GM18519 (cell line): ENCODE measurements at regions not wholly inside any gene's neighbourhood (a gene's known extent, or its start where the extent isn't known, plus 50 kb on each side); places are given as distances from the start of the nearest gene placed in this dataset.
"Not testable (repeated sequence)": the region's sequence is repeated elsewhere in the genome, so short reads cannot be mapped to it uniquely, and the experiment has no call there.

Experiments
- ATAC-seq: cut with Tn5 transposase; IDR thresholded peaks from one replicate; pipeline ENCODE4 v1.9.1; 2021; ENCODE audit warnings: mild to moderate bottlenecking, moderate library complexity; ENCODE audit not compliant: unreplicated experiment, low FRiP score

- ATAC-seq = no peak
These were observed 64.7 kb upstream of the CCDC39 start for GRCh38 chr3:180743813-180744590.

GRCh38 chr3:180747805-180748361 is 68.6 kb upstream of the CCDC39 start:
- ATAC-seq = no peak

GRCh38 chr3:180749322-180749721 is 70.0 kb upstream of the CCDC39 start:
- no peak for ATAC-seq

- no peak for ATAC-seq
These were observed 70.5 kb upstream of the CCDC39 start for GRCh38 chr3:180749796-180750195.

- ATAC-seq = no peak
These were observed 76.3 kb upstream of the CCDC39 start for GRCh38 chr3:180755556-180755955.

GRCh38 chr3:180762866-180763265 is 83.6 kb upstream of the CCDC39 start:
- ATAC-seq = no peak

- no peak for ATAC-seq
These were observed 85.2 kb upstream of the CCDC39 start for GRCh38 chr3:180764481-180764880.

- ATAC-seq = no peak
These were observed 91.3 kb upstream of the CCDC39 start for GRCh38 chr3:180770639-180771038.

GRCh38 chr3:180776433-180776832 is 97.1 kb upstream of the CCDC39 start:
- ATAC-seq = no peak

GRCh38 chr3:180782195-180782984 is 103.1 kb upstream of the CCDC39 start:
- no peak for ATAC-seq

GRCh38 chr3:180786227-180786626 is 106.9 kb upstream of the CCDC39 start:
- ATAC-seq = not testable (repeated sequence)

- no peak for ATAC-seq
These were observed 110.5 kb upstream of the CCDC39 start for GRCh38 chr3:180789774-180790173.

- no peak for ATAC-seq
These were observed 114.3 kb upstream of the FXR1 start for GRCh38 chr3:180798197-180798596.

GRCh38 chr3:180802837-180803236 is 109.6 kb upstream of the FXR1 start:
- ATAC-seq = no peak

GRCh38 chr3:180804916-180805315 is 107.6 kb upstream of the FXR1 start:
- no peak for ATAC-seq

- no peak for ATAC-seq
These were observed 103.5 kb upstream of the FXR1 start for GRCh38 chr3:180808823-180809575.

GRCh38 chr3:180820400-180820799 is 92.1 kb upstream of the FXR1 start:
- ATAC-seq = no peak

GRCh38 chr3:180825964-180826363 is 86.5 kb upstream of the FXR1 start:
- no peak for ATAC-seq

GRCh38 chr3:180827171-180827570 is 85.3 kb upstream of the FXR1 start:
- no peak for ATAC-seq

GRCh38 chr3:180828001-180828720 is 84.3 kb upstream of the FXR1 start:
- no peak for ATAC-seq
